ENCODE measurements at regions not wholly inside any gene's neighbourhood (a gene's known extent, or its start where the extent isn't known, plus 50 kb on each side); places are given as distances from the start of the nearest gene placed in this dataset.

GRCh38 chr2:53040536-53041229 lies 726.9 kb upstream of the CHAC2 start:
- no peak for TF ChIP-seq POLR2AphosphoS5 (IDR thresholded peaks at IDR 0.05; ENCODE audit: low read depth, low read length)
- no peak for TF ChIP-seq POLR2A (IDR thresholded peaks at IDR 0.05; ENCODE audit: low read depth, low read length)
- no peak for TF ChIP-seq SPI1 (IDR thresholded peaks at IDR 0.05; ENCODE audit: low read depth, low read length)
- TF ChIP-seq TAF1 (IDR thresholded peaks at IDR 0.05; ENCODE audit: low read depth, low read length): no peak
- TF ChIP-seq PAX5 (IDR thresholded peaks at IDR 0.05; ENCODE audit: insufficient read depth, low read length, severe bottlenecking): no peak

Data from GM12891 (cell line).